ENCODE measurements at regions not wholly inside any gene's neighbourhood (a gene's known extent, or its start where the extent isn't known, plus 50 kb on each side); places are given as distances from the start of the nearest gene placed in this dataset.

DNA sequence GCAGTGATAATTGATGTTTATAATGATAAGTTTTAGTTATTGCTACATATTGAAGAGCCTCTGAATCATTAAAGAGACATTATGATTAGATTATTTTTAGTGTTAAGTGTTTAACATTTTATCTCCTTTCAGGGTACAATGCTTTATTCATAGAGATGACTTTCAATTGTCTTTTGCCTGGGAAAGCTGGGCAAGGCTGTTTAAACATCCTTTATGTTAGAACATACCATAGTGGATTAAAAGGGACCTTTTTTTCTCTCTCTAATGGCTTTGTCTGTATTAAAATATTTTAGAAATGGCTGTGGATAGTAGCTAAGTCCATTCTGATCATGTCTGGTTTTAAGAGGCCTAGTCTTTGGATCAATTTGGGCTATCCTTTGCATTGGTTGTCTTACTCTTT, 427.5 kb upstream of the MIS18BP1 start:
- H3K4me3 ChIP-seq (ENCODE audit: low read depth, low read length) = no peak overlapping the region
- DNase-seq (ENCODE audit: low read depth) = no peak
- TF ChIP-seq CTCF (IDR thresholded peaks at IDR 0.05; ENCODE audit: insufficient read depth, low read length, poor library complexity, severe bottlenecking) = no peak
- H3K27me3 ChIP-seq (ENCODE audit: control insufficient read depth, insufficient read depth, low read length) = no peaks in the 10 kb centered on the region
- no peaks in the 10 kb centered on the region for H3K36me3 ChIP-seq (ENCODE audit: control insufficient read depth, insufficient read depth, low read length)

GRCh38 chr14:45679853-45680252, 426.9 kb upstream of the MIS18BP1 start:
- no peak for TF ChIP-seq CTCF (IDR thresholded peaks at IDR 0.05; ENCODE audit: insufficient read depth, low read length, poor library complexity, severe bottlenecking)
- DNase-seq (ENCODE audit: low read depth) = peak; percentile 63
- Histone ChIP-seq H3K36me3 (ENCODE audit: control insufficient read depth, insufficient read depth, low read length) (no peaks in the 10 kb centered on the region), H3K27me3 (ENCODE audit: control insufficient read depth, insufficient read depth, low read length) (no peaks in the 10 kb centered on the region), H3K4me3 (ENCODE audit: low read depth, low read length) (no peak overlapping the region)

DNA sequence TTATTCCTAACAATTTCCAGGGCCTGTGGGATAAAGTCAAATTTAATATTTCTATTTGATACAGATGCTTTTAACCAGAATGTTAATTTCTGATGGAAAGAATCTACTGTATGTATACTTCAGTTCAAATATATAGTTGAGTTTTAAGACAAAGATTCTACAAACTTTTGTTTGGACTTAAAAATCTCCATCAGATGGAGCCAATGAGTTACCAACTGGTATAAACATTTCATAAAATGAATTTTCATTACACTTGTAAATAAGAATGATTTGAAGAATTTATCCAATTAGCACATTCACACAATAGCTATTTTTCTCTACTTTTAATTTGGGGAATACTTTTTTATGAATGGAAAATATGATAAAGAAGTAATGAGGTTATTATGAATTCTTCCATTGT, 425.2 kb upstream of the MIS18BP1 start:
- DNase-seq (ENCODE audit: low read depth) = no peak
- H3K36me3 ChIP-seq (ENCODE audit: control insufficient read depth, insufficient read depth, low read length) = no peaks in the 10 kb centered on the region

DNA sequence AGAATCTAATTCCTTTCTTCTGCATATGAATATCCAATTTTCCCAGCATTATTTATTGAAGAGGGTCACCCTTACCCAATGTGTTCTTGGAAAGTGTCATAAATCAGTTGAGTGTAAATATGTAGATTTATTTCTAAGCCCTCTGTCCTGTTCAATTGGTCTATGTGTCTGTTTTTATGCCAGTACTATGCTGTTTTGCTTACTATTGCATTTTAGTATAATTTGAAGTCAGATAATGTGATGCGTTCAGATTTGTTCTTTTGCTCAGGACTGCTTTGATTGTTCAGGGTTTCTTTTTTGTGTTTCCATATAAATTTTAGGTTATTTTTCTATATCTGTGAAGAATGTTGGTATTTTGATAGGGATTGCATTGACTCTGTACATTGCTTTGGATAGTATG, 420.4 kb upstream of the MIS18BP1 start:
- DNase-seq (ENCODE audit: low read depth) = no peak
- no peak overlapping the region for H3K4me3 ChIP-seq (ENCODE audit: low read depth, low read length)
- no peaks in the 10 kb centered on the region for H3K36me3 ChIP-seq (ENCODE audit: control insufficient read depth, insufficient read depth, low read length)
- no peaks in the 10 kb centered on the region for H3K27me3 ChIP-seq (ENCODE audit: control insufficient read depth, insufficient read depth, low read length)
- no peak for TF ChIP-seq CTCF (IDR thresholded peaks at IDR 0.05; ENCODE audit: insufficient read depth, low read length, poor library complexity, severe bottlenecking)

More for the DNA sequence above, 425.2 kb upstream of the MIS18BP1 start:
- Histone ChIP-seq H3K27me3 (ENCODE audit: control insufficient read depth, insufficient read depth, low read length) (no peaks in the 10 kb centered on the region), H3K4me3 (ENCODE audit: low read depth, low read length) (no peak overlapping the region)
- TF ChIP-seq CTCF (IDR thresholded peaks at IDR 0.05; ENCODE audit: insufficient read depth, low read length, poor library complexity, severe bottlenecking) = no peak

DNA sequence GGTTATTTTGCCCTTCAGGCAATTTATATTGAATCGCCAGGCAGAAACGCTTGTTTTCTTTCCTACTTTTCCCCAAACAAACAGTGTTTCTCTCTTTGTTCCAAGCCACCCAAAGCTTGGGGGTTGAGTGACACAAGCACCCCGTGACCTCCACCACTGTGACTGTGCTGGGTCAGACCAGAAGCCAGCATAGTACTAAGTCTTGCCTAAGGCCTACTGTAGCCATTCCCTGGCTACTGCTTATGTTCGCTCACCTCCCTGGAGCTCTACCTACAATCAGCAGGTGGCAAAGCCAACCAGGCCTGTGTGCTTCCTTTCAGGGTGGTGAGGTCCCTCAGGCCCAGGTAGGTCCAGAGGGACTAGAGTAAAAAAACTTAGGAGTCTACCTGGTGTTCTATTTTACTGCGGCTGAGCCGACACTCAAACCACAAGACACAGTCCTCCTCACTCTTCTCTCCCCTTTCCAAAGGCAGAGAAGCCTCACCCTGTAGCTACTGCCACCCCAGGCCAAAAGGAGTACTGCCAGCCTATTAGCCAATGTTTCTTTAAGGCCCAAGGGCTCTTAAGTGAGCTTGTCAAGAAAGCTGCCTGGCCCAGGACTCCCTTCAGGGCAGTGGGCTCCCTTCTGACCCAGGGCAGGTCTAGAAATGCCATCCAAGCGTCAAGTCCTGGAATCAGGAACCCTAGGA, 411.8 kb upstream of the MIS18BP1 start:
- no peak for DNase-seq (ENCODE audit: low read depth)
- peak; percentile 26 for TF ChIP-seq CTCF (IDR thresholded peaks at IDR 0.05; ENCODE audit: insufficient read depth, low read length, poor library complexity, severe bottlenecking)
- H3K4me3 ChIP-seq (ENCODE audit: low read depth, low read length) = no peak overlapping the region
- H3K27me3 ChIP-seq (ENCODE audit: control insufficient read depth, insufficient read depth, low read length) = no peaks in the 10 kb centered on the region
- H3K36me3 ChIP-seq (ENCODE audit: control insufficient read depth, insufficient read depth, low read length) = no peaks in the 10 kb centered on the region

DNA sequence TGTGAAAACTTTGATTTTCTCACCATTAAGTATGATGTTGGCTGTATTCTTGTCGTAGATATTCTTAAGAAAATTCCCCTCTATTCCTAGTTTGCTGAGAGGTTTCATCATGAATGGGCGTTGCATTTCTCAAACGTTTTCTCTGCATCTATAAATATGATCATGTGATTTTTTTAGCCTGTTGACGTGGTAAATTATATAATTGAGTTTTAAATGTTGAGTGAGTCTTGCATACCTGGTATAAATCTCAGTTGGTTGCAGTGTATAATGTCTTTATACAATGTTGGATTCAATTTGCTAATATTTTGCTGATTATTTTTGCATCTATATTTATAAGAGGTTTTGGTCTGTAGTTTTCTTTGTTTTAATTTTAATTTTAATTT, 405.9 kb upstream of the MIS18BP1 start:
- DNase-seq (ENCODE audit: low read depth) = no peak
- TF ChIP-seq CTCF (IDR thresholded peaks at IDR 0.05; ENCODE audit: insufficient read depth, low read length, poor library complexity, severe bottlenecking) = no peak

More for the DNA sequence above, 405.9 kb upstream of the MIS18BP1 start:
- Histone ChIP-seq H3K27me3 (ENCODE audit: control insufficient read depth, insufficient read depth, low read length) (no peaks in the 10 kb centered on the region), H3K36me3 (ENCODE audit: control insufficient read depth, insufficient read depth, low read length) (no peaks in the 10 kb centered on the region), H3K4me3 (ENCODE audit: low read depth, low read length) (no peak overlapping the region)

Data from kidney epithelial cell (primary cell).